ENCODE measurements at regions not wholly inside any gene's neighbourhood (a gene's known extent, or its start where the extent isn't known, plus 50 kb on each side); places are given as distances from the start of the nearest gene placed in this dataset.
A peak's percentile ranks its signal among the peaks of the same experiment; 100 is the strongest.

- H3K4me3 ChIP-seq (replicated peaks in 1 of 4; ENCODE audit: control extremely low read depth in 1 of 4, insufficient read depth in 1 of 4, low read depth in 3 of 4, low read length in 4 of 4): no peak overlapping the region
- TF ChIP-seq CTCF (conservative IDR thresholded peaks at IDR 0.05 in 1 of 2, IDR thresholded peaks at IDR 0.05 in 1 of 2; ENCODE audit: low read depth in 1 of 2, low read length in 2 of 2) (no peak), EZH2 (IDR thresholded peaks at IDR 0.05; ENCODE audit: low read length, missing control alignments) (no peak)
- H3K27me3 ChIP-seq (ENCODE audit: control insufficient read depth, insufficient read depth, low read length): no peaks in the 10 kb centered on the region
- H3K4me2 ChIP-seq (ENCODE audit: extremely low read depth, insufficient read depth, low read length): no peak overlapping the region
- H3K36me3 ChIP-seq (ENCODE audit: control insufficient read depth, insufficient read depth, low read length): no peaks in the 10 kb centered on the region
- no peak overlapping the region for H2AFZ ChIP-seq (ENCODE audit: low read length)
- no peaks in the 10 kb centered on the region for H3K9me3 ChIP-seq (ENCODE audit: control insufficient read depth, insufficient read depth, low read depth, low read length)
- H3K9ac ChIP-seq (ENCODE audit: insufficient read depth, low read length): no peak overlapping the region
- no peaks in the 10 kb centered on the region for H3K79me2 ChIP-seq (ENCODE audit: control insufficient read depth, insufficient read depth, low read length)
- H3K27ac ChIP-seq (ENCODE audit: insufficient read depth, low read length): no peak overlapping the region
- no peaks in the 10 kb centered on the region for H3K4me1 ChIP-seq (ENCODE audit: control insufficient read depth, extremely low read depth, insufficient read depth, low read length)
- H4K20me1 ChIP-seq (ENCODE audit: control insufficient read depth, extremely low read depth, insufficient read depth, low read length): no peaks in the 10 kb centered on the region
- no peak for DNase-seq (ENCODE audit: low read depth in 2 of 2)
Measured at GRCh38 chr3:63086190-63086589, 191.9 kb upstream of the SYNPR start.

- no peaks in the 10 kb centered on the region for H4K20me1 ChIP-seq (ENCODE audit: control insufficient read depth, extremely low read depth, insufficient read depth, low read length)
- peak in 1 of 2 donors; percentile 45 for DNase-seq (ENCODE audit: low read depth in 2 of 2)
- no peak overlapping the region for H3K9ac ChIP-seq (ENCODE audit: insufficient read depth, low read length)
- no peaks in the 10 kb centered on the region for H3K79me2 ChIP-seq (ENCODE audit: control insufficient read depth, insufficient read depth, low read length)
- no peak overlapping the region for H3K4me3 ChIP-seq (replicated peaks in 1 of 4; ENCODE audit: control extremely low read depth in 1 of 4, insufficient read depth in 1 of 4, low read depth in 3 of 4, low read length in 4 of 4)
- H3K27ac ChIP-seq (ENCODE audit: insufficient read depth, low read length): no peak overlapping the region
- H3K36me3 ChIP-seq (ENCODE audit: control insufficient read depth, insufficient read depth, low read length): no peaks in the 10 kb centered on the region
- no peak overlapping the region for H2AFZ ChIP-seq (ENCODE audit: low read length)
- TF ChIP-seq CTCF (conservative IDR thresholded peaks at IDR 0.05 in 1 of 2, IDR thresholded peaks at IDR 0.05 in 1 of 2; ENCODE audit: low read depth in 1 of 2, low read length in 2 of 2) (no peak), EZH2 (IDR thresholded peaks at IDR 0.05; ENCODE audit: low read length, missing control alignments) (no peak)
- H3K27me3 ChIP-seq (ENCODE audit: control insufficient read depth, insufficient read depth, low read length): no peaks in the 10 kb centered on the region
- H3K4me1 ChIP-seq (ENCODE audit: control insufficient read depth, extremely low read depth, insufficient read depth, low read length): no peaks in the 10 kb centered on the region
- no peaks in the 10 kb centered on the region for H3K9me3 ChIP-seq (ENCODE audit: control insufficient read depth, insufficient read depth, low read depth, low read length)
- H3K4me2 ChIP-seq (ENCODE audit: extremely low read depth, insufficient read depth, low read length): no peak overlapping the region
Measured at GRCh38 chr3:63089007-63089750, 188.9 kb upstream of the SYNPR start.

GRCh38 chr3:63089751-63090132 is 188.4 kb upstream of the SYNPR start:
- H3K4me1 ChIP-seq (ENCODE audit: control insufficient read depth, extremely low read depth, insufficient read depth, low read length): no peaks in the 10 kb centered on the region
- no peaks in the 10 kb centered on the region for H3K27me3 ChIP-seq (ENCODE audit: control insufficient read depth, insufficient read depth, low read length)
- H3K4me2 ChIP-seq (ENCODE audit: extremely low read depth, insufficient read depth, low read length): no peak overlapping the region
- TF ChIP-seq EZH2 (IDR thresholded peaks at IDR 0.05; ENCODE audit: low read length, missing control alignments) (no peak), CTCF (conservative IDR thresholded peaks at IDR 0.05 in 1 of 2, IDR thresholded peaks at IDR 0.05 in 1 of 2; ENCODE audit: low read depth in 1 of 2, low read length in 2 of 2) (no peak)
- no peak overlapping the region for H3K9ac ChIP-seq (ENCODE audit: insufficient read depth, low read length)
- no peak overlapping the region for H3K27ac ChIP-seq (ENCODE audit: insufficient read depth, low read length)
- H3K79me2 ChIP-seq (ENCODE audit: control insufficient read depth, insufficient read depth, low read length): no peaks in the 10 kb centered on the region
- H2AFZ ChIP-seq (ENCODE audit: low read length): no peak overlapping the region
- no peaks in the 10 kb centered on the region for H3K36me3 ChIP-seq (ENCODE audit: control insufficient read depth, insufficient read depth, low read length)
- no peak for DNase-seq (ENCODE audit: low read depth in 2 of 2)
- H4K20me1 ChIP-seq (ENCODE audit: control insufficient read depth, extremely low read depth, insufficient read depth, low read length): no peaks in the 10 kb centered on the region
- H3K9me3 ChIP-seq (ENCODE audit: control insufficient read depth, insufficient read depth, low read depth, low read length): no peaks in the 10 kb centered on the region
- H3K4me3 ChIP-seq (replicated peaks in 1 of 4; ENCODE audit: control extremely low read depth in 1 of 4, insufficient read depth in 1 of 4, low read depth in 3 of 4, low read length in 4 of 4): no peak overlapping the region
